A673 (cell line): ENCODE measurements at regions not wholly inside any gene's neighbourhood (a gene's known extent, or its start where the extent isn't known, plus 50 kb on each side); places are given as distances from the start of the nearest gene placed in this dataset.

Source experiments
- BruUV-seq: library from RNA; stranded (reverse); fragments of 400-500 nt; replicated peaks from 2 replicates; lab custom pipeline; 2021; lab: Mats Ljungman, UMichigan
- CTCF ChIA-PET: fragments of 300-600 bp; sonication (Branson Sonifier 250); formaldehyde crosslinking; loops from one replicate; lab custom pipeline; 2022; ENCODE audit warnings: antibody characterized with exemption; lab: Charles Lee
- POLR2A ChIA-PET: fragments of 300-600 bp; sonication (Branson Sonifier 250); formaldehyde crosslinking; loops from one replicate; lab custom pipeline; 2022; ENCODE audit warnings: antibody characterized with exemption; ENCODE audit not compliant: low non-redundant PET; lab: Charles Lee
- DNase-seq: peaks from one replicate; pipeline ENCODE4 v3.0.0-alpha.2; 2015; ENCODE audit warnings: low spot score
- H3K27ac ChIP-seq: fragments of 200-600 bp; sonication (generic); 2 replicates; pipeline ENCODE4 v1.5.1; 2016; ENCODE audit warnings: mixed run types, low read depth, mild to moderate bottlenecking, mixed read lengths, antibody characterized with exemption, low read length; ENCODE audit not compliant: poor library complexity, severe bottlenecking
- H3K27me3 ChIP-seq: fragments of 200-600 bp; sonication (generic); replicated peaks from 2 replicates; pipeline ENCODE4 v1.6.1; 2017; ENCODE audit warnings: mixed run types, low read depth, mild to moderate bottlenecking, mixed read lengths, antibody characterized with exemption, low read length; ENCODE audit not compliant: insufficient read depth, poor library complexity
- H3K36me3 ChIP-seq: fragments of 200-600 bp; sonication (generic); 2 replicates; pipeline ENCODE4 v1.6.1; 2016; ENCODE audit warnings: mixed run types, mild to moderate bottlenecking, mixed read lengths, antibody characterized with exemption, low read length; ENCODE audit not compliant: insufficient read depth, poor library complexity, severe bottlenecking
- H3K4me1 ChIP-seq: fragments of 200-600 bp; sonication (generic); 2 replicates; pipeline ENCODE4 v1.6.1; 2017; ENCODE audit warnings: mixed run types, mild to moderate bottlenecking, mixed read lengths, antibody characterized with exemption, low read length; ENCODE audit not compliant: insufficient read depth, poor library complexity, severe bottlenecking
- H3K4me3 ChIP-seq: fragments of 200-600 bp; sonication (generic); 2 replicates; pipeline ENCODE4 v1.5.1; 2016; ENCODE audit warnings: low read depth, mixed run types, mild to moderate bottlenecking, mixed read lengths, low read length; ENCODE audit not compliant: poor library complexity, severe bottlenecking
- H3K9me3 ChIP-seq: fragments of 200-600 bp; sonication (generic); 2 replicates; pipeline ENCODE4 v1.6.1; 2016; ENCODE audit warnings: mixed run types, low read depth, mild to moderate bottlenecking, mixed read lengths, antibody characterized with exemption, low read length; ENCODE audit not compliant: poor library complexity, severe bottlenecking
- CTCF ChIP-seq: fragments of 300-800, 200-600 bp; sonication (generic); conservative IDR thresholded peaks from 2 replicates; pipeline ENCODE4 v1.5.1; 2017; ENCODE audit warnings: low read depth, mild to moderate bottlenecking, antibody characterized with exemption, low read length, moderate library complexity, mixed read lengths
- EZH2 ChIP-seq: fragments of 200-600 bp; sonication (generic); IDR thresholded peaks from 2 replicates; pipeline ENCODE4 v1.6.1; 2017; ENCODE audit warnings: borderline replicate concordance, low read depth, mild to moderate bottlenecking, mixed read lengths, antibody characterized with exemption, low read length; ENCODE audit not compliant: poor library complexity, severe bottlenecking
- intact Hi-C: fragments of 100-400 bp; cut with micrococcal nuclease; formaldehyde crosslinking; loops from one replicate; pipeline ENCODE4 v1.10.0; 2022; ENCODE audit not compliant: unreplicated experiment

GRCh38 chr5:54829102-54829501 is 156.3 kb downstream of the ESM1 start:
- Histone ChIP-seq H3K9me3 (no peaks in the 10 kb centered on the region), H3K4me1 (no peaks in the 10 kb centered on the region), H3K36me3 (no peaks in the 10 kb centered on the region), H3K4me3 (no peak overlapping the region), H3K27ac (no peak overlapping the region), H3K27me3 (no peaks in the 10 kb centered on the region)
- BruUV-seq = no TSS peak
- CTCF ChIA-PET = no interaction called here
- intact Hi-C loops = no loop called here
- no peak for TF ChIP-seq EZH2
- no peak for TF ChIP-seq CTCF
- no peak for DNase-seq
- POLR2A ChIA-PET = no interaction called here

GRCh38 chr5:54828151-54828550 is 157.2 kb downstream of the ESM1 start:
- intact Hi-C loops = no loop called here
- TF ChIP-seq EZH2 (no peak), CTCF (no peak)
- CTCF ChIA-PET = no interaction called here

GRCh38 chr5:54825005-54825404 is 160.4 kb downstream of the ESM1 start:
- ChIA-PET POLR2A (no interaction called here), CTCF (interaction anchor here (0.6 kb wide), 1 partner anchor 22 kb away, joined by 3 read pairs; no protein-coding TSS in a partner anchor)
- no peaks in the 10 kb centered on the region for H3K36me3 ChIP-seq
- no peak overlapping the region for H3K27ac ChIP-seq
- no peaks in the 10 kb centered on the region for H3K4me1 ChIP-seq
- no peaks in the 10 kb centered on the region for H3K9me3 ChIP-seq
- no peak for DNase-seq
- no peak for TF ChIP-seq CTCF
- no peak overlapping the region for H3K4me3 ChIP-seq
- no TSS peak for BruUV-seq
- no peaks in the 10 kb centered on the region for H3K27me3 ChIP-seq
- intact Hi-C loops = no loop called here

More at GRCh38 chr5:54828151-54828550, 157.2 kb downstream of the ESM1 start:
- H3K36me3 ChIP-seq = no peaks in the 10 kb centered on the region
- no peak overlapping the region for H3K27ac ChIP-seq
- H3K4me3 ChIP-seq = no peak overlapping the region
- H3K4me1 ChIP-seq = no peaks in the 10 kb centered on the region
- H3K9me3 ChIP-seq = no peaks in the 10 kb centered on the region
- no TSS peak for BruUV-seq
- H3K27me3 ChIP-seq = no peaks in the 10 kb centered on the region
- DNase-seq = no peak
- POLR2A ChIA-PET = no interaction called here
